Limb (tissue), 2 donors: ENCODE measurements at regions not wholly inside any gene's neighbourhood (a gene's known extent, or its start where the extent isn't known, plus 50 kb on each side); places are given as distances from the start of the nearest gene placed in this dataset.

Experiments
- DNase-seq, 2 donors: peaks; one replicate each; pipeline ENCODE4 v3.0.0-alpha.2; 2016; ENCODE audit errors: extremely low spot score in 2 of 2

DNA sequence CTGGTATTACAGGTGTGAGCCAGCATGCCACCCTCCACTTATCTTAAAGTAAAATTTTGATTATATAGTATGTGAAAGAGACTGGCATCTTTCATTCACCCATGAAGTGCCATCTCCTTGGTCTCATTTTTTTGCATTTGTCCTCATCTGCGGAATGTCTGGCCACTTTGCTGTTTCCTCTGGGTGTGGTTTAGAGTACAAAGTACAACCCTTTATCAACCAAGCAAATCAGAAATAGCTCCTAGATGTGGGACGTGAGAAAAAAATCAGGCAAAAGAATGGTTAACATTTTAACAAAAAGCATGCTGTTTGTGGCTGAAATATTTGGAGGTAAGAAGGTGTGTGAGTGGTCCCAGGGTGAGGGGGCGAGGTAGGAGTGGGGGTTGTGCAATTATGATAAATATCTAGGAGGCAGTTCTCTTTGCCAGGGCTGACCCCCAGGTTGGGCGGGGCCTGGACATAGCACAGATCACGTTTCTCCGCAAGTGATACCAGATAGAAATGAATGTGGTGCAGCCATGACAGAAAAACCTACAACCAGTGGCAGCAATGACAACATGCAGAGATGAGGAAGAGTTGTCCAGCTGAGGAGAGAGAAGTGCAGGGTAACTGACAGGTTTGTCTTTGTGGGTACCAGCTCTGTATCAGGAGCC lies 115.8 kb upstream of the SERTAD2 start:
- no peak for DNase-seq

DNA sequence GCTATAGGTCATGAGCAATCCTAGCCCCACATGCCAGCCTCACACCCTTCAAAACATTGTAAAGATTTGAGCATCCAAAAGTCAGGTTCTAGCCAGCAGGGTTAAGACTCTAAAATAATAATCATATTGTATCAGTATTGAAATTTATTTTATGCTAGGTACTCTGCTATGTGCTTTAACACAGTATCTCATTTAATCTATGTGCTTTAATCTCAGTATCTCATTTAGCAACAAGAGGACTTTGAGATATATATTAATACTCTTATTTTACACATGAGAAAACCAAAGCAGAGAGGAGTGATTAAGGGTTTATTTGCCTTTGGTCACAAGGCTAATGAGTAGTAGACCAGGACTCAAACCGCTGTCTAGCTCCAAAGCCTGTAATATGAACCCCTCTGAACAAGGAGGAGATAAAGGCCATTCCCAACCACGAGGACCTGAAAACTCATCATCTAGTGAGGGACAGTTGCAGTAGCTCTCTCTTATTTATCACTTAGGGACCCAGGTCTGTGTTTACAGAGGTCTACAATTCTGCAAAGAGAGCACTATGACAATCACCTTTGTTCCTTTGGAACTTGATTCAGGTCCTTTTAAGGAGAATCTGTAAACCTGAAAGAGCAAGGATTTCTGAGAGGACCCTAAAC lies 116.5 kb upstream of the SERTAD2 start:
- DNase-seq = no peak

DNA sequence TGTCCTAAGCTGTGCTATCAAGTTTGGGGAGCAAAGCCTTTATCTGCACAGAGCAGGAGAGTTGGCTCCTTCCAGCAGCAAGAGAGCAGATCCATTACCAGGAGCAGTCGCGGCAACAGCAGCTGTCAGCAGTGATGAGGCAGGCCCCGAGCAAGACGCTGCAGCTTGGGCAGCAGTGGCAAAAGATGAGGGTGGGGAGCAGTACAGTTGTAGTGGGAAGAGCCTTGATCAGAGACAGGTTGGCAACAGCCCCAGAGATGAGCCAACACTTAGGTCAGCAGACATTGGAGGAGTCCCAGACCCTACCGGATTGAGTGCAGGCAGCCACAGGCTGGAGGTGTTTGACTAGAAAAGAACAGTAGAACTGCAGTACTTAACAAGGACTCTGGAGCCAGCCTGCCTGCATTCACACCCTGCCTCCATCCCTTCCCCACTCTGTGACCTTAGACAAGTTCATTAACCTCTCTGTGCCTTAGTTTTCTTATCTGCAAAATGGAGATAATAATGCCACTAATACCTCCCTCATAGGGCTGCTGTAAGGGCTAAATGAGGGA lies 117.1 kb upstream of the SERTAD2 start:
- DNase-seq = no peak

DNA sequence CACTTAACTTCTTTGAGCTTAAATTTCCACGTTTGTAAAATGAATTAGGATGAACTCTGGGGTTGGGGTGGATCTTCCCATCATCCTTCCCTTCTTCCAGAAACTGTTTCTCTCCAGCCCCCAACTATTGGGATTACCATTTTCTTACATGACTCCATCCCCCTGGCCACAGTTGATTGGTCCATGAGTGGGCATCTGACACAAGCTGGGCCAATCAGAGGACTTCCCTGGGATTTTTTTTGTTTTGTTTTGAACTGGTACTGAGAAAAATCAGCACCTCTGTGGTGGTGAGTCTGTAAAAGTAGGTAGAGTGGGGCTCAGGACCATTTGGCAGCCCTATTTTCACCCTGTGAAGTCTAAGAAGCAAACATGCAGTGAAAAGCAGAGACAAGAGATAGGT lies 118.0 kb upstream of the SERTAD2 start:
- DNase-seq = no peak

DNA sequence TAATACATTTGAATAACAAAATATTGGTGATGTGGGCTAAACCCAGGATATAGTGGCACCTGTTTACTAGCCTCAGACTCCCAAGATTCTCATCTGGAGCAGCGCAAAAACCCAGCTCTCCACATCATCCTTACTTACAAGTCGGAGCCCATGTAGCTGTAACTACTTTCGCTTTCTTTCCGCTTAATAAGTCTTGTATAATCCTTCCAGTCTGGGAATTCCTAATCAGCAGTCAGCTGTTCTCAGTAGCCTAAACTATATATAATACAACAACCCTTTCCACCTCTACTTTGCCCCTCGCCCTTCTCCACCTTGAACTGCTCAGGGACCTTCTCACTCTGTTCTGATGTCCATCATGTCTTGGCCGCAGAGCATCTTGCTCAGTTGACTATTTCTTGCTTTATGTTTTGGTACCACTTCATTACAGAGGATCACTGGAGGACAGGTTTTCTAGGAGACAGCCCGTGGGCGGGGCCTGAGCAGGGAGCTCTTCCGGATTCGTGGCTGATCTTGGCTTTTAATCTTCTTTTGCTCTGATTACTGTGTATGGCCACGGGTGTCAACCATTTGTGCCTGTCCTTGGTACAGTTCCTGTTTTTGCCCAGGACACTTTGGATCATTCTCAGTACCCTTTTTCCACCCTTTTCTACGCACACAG lies 119.9 kb upstream of the SERTAD2 start:
- no peak for DNase-seq

DNA sequence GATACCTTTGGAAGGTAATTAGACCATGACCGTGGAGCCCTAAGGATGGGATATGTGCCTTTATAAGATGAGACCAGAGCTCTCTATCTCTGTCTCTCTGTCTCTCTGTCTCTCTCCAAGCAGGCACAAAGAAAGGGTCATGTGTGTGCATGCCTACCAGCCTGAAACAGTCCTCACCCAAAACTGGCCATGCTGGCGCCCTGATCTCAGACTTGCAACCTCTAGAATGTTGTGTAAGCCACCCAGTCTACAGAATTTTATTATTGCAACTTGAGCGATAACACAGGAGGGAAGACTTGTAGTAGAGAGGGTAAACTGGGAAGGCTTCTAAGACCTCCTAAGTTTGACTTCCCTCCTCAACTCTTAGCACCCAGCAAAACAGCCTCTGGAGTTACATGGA lies 124.1 kb upstream of the SERTAD2 start:
- DNase-seq = no peak

DNA sequence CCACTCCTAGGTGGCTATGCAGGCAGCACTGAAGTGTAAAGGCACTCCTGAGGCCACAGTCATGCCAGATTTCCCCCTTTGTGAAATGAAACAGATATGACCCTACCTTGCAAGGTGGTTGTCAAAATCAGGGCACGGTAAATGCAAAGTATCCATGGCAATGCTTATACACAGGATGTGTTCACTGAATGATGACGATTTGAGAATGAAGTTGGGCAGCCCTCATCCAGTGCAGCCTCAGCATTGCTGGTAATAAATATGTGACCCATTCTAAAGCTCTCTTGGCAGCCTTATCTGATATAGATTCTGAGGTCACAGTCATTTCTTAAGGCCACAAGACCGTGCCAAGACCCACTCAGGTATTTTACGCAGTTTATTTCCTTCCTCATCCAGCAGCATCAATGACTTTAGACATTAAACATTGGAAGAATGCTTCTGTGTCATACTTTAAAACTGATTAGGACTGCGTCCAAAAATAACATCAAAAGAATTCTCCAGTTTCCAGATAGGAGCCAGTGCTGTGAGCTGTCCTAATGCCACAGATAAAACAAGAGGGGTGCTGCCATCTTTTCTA lies 125.5 kb upstream of the SERTAD2 start:
- no peak for DNase-seq

DNA sequence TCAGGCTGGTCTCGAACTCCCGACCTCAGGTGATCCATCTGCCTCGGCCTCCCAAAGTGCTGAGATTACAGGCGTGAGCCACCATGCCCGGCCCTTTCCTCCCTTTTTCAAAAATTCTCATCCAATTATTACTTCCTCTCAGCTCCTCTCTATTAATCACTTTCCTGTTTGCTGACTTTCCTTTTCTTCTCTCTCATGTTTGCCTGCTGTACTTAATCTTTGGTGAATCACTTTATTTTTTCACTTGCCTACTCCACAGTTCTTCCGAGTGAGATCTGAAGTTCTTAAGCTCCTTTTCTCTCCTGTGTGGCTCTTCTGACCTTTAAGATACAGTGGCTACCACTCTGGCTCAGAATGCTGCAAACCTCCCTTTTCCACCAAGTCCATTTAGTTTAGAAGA lies 126.3 kb upstream of the SERTAD2 start:
- DNase-seq = no peak

DNA sequence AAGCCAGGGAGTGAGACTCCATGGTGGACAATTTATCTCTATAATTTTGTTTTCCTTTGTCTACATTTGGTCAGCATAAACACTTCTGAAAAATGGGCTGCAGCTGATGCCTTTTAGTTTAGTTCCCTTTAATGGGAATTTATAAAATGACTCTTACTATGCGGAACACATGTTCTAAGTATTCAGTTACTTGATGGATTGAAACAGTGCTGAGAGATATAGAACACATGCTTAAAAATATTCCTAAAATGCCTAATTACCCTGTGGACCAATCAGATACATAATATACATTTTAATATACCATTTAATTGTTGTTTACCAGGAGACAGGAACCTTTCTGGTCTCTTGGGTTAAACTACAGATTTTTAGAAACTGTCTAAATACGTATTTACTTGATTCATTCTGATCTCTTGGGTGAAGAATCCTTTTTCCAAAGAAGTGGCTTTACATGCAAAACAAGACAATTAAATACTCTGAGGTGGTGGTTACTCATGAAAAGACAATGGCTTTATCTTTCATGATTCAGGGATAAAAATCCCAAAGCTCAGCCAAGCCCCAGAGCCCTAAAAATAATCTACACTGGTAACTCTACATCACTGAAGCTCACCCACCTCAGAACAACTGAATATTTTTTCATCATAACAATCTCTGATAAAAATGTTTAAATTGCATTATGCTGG lies 128.1 kb upstream of the SERTAD2 start:
- no peak for DNase-seq

DNA sequence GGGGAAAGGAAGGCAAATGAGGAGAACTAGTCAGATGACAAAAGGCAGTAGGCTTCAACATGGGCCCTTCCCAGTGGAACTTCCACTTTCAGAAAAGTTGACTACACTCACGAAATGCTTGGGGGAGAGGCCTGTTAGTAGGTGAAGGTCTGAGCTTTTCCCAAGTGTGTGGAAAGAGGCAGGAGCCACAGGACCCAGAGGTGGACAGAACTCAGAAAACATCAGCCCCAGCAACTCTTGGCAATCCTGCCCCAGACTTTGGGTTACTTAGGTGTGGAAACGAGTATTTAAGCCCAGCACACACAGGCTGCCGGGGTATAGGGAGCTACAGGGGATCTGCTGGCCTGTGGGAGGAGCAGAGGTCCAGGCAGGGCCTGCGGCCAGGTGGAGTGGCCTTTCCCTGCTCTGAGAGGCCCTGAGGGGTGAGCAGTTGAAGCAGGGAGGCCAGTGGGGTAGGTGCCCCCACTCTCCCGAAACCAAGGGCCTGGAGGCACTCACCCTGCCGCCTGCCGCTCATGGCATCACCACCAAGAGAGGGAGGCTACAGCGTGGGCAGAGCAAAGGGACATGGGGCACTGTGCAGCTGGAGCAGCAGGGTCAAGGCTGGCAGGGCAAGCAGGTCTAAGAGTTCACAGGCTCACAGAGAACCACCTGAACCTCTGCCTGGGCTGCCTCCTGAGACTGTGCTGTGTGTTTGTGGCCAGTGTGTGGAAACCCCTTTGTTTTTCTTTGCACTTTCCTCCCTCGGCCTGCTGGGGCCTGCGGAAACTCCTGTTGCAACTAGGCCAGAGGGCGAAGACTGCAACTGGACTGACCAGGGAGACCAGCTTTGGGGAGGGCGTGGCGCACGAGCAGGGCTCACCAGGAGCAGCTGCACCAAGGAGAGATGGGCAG lies 130.7 kb upstream of the SERTAD2 start:
- DNase-seq = no peak

DNA sequence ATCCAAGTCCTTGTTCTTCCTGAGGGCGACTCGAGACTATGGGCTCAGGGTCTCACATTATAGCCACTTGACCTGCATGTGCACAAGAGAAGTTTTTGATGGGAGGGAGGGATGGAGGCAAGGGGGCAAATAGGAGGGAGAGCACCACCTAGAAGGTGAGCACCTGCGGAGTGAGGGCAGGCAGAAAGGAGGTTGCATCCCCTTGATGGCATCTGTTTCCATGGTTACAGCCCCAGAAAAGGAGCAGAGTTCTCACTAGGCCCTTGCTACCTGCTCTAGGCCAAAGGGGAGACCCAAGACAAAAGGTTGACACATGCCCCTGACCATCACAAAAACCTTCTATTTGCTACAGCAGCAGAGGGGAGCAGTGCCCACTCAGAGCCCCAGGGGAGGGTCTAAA lies 131.5 kb upstream of the SERTAD2 start:
- DNase-seq = no peak

DNA sequence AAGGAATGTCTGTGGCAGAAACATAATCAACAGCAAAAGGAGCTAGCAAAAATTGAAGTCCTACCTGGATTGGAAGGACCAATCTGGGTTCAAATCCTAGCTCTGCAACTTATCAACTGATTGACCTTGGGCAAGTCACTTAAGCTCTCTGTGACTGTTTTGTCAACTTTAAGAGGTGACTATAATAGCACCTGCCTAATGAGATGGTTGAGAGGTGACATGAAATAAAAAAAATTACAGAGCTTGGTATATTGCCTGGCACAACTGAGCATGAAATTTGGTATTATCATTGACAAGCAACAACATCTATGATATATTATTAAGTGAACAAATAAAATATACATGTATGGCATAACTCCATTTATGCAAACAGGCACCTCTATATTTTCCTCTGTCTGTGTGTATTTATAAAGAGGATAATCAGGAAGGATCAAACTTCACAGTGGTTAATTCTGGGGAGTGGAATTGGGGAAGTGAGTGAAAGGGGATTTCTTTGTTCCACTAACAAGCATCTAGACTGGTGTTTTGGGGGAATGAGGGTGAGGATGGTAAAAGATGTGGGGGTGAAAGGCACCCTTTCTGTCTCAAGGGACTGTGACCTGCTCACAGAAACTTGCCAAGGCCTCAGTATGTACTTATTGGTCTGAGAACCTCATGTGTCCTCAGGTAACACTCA lies 132.8 kb upstream of the SERTAD2 start:
- no peak for DNase-seq

DNA sequence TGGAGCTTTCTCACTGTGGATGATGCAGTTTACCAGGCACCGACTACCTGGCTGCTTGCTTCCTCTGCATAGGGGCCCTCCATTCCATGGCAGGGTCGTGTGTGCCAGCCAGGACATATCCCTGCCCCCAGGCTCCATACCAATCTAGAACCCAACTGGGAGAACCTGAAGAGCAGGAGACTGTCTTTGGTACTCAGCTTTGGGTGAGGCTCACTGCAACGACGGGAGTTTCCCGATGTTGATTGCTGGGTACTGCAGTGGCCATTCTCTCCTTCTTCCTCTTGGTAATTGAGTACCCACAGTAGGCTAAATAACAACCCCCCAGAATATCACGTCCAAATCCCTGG lies 133.3 kb upstream of the SERTAD2 start:
- no peak for DNase-seq

DNA sequence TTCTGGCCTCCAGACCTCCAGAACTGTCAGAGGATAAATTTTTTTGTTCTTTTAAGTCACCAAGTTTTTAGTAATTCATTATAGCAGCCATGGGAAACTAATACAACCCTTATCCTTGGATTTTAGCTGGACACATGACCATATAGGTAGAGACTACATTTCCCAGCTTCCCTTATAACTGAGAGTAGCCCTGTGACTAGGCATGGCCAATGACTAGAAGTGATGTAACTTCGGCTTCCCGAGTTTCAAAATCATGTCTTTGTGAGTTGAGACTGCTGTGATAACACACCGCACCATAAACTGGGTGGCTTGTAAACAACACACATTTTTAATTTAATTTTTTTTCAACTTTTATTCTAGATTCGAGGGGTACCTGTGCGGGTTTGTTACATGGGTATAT lies 134.0 kb upstream of the SERTAD2 start:
- DNase-seq = no peak

DNA sequence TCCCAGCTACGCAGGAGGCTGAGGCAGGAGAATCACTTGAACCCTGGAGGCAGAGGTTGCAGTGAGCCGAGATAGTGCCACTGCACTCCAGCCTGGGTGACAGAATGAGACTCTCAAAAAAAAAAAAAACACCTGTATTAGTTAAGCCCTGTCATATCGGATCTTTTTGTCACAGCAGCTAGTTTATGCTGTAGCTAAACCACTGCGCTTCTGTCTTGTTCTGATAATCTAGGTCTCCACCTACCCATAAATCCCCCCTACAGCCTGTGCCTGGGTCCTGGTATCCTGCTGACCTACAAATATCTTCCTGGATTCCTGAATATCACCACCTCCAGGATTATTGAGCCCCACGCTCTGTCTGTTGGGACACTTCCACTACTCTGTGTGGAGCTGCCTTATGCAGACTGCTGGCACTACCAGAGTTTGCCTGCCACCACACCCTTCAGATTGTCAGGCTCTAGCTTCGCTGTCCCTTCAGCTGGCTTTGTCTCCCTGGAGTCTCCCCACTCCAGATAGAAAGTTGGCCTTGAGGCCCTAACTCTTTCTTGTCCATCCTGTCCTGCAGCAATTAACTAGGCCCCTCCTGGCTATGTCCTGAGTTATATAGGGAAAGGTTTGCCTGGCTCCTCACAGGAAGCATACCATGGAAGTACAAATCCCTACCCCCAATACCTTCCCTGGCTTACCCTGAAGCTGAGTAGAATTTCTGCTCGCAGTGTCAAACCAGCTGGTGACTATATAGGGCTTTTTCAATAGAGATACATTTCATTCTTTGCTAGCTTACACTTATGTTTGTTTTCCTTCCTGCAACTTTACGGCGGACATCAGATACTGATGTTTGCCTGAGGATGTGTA lies 136.0 kb upstream of the SERTAD2 start:
- no peak for DNase-seq

DNA sequence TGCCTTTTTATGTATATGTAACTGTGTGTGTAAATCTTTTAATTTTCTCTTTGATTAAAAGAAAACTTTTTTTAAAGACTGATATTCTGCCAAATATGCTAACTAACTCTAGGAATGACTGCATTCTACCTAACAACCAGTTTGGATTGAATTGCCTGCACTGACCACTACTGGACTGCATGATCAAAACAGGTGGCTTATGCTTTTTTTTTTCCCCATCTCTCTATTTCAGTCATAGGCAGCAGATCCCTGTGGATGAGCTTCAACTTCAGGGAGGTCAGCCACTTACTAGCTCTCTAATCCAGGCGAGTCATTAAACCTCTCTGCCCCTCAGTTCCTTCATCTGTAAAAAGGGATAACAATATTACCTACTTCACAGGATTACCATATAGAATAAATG lies 138.6 kb upstream of the SERTAD2 start:
- no peak for DNase-seq

DNA sequence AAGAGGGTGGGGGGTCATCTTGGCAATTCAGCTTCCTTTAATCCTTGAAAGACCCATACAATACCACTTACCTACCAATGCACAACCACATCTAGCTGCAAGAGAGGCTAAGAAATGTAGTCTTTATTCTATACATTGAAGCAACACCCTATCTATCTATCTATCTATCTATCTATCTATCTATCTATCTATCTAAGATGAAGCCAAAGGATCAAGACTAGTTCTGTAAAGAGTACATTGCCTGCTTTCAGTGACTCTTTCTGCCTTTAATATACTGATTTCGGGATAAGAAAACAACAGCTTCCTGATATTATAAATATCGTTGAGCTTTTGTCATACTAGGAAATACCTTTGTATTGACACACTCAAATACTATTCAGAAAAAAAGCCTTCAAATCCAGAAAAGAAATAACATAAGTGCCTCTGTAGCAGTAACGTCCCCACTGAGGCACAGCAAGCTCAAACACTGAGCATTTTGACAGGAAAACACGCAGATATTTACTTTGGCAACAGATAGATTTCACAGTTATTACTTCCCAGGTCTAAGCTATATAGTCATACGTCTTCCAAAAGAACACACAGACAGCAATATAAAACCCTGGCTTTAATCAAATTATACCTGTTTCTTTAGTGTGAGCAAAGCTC lies 139.4 kb upstream of the SERTAD2 start:
- DNase-seq = no peak

DNA sequence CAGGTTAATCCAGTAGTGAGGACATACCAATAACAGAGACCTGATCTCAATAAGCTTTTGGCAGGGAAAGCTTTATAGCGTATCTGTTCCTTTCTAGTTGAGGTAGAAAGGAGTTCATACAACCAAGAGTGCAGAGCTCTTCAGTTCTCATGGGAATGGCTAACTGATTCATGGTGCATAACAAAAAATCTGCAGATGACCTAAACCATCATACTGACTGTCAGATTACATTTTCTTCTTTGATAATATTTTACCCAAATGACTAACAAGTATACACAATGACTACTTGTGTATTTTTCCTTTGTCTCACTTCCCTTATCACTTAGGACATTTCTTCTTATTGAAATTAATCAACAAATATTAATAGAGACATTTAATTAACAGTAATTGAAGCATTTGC lies 140.0 kb upstream of the SERTAD2 start:
- no peak for DNase-seq

DNA sequence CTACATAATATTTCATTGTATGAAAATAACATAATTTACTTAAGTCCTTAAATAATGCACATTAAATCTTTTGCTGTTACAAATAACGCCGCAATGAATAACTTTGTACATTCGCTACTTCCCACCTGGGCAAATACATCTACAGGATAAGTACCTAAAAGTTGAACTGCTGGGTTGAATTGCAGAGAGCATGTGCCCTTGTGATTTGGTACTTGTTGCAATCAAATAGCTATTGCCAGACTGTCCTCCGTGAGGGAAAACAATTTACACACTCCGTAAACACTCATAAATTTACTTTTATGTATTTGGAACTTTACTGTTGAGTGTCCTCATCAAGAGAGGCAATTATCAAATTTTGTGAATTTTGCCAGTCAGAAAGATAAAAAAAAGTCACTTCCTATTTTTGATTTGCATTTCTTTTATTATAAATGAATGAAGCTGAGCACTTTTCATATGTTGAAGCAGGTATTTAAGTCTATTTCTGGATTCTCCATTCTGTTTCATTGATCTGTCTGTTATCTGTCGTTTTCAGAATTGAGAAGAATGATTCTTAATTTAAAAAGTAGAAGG lies 140.8 kb upstream of the SERTAD2 start:
- DNase-seq = no peak
